ENCODE measurements at regions not wholly inside any gene's neighbourhood (a gene's known extent, or its start where the extent isn't known, plus 50 kb on each side); places are given as distances from the start of the nearest gene placed in this dataset.
"Not testable (repeated sequence)": the region's sequence is repeated elsewhere in the genome, so short reads cannot be mapped to it uniquely, and the experiment has no call there.

DNA sequence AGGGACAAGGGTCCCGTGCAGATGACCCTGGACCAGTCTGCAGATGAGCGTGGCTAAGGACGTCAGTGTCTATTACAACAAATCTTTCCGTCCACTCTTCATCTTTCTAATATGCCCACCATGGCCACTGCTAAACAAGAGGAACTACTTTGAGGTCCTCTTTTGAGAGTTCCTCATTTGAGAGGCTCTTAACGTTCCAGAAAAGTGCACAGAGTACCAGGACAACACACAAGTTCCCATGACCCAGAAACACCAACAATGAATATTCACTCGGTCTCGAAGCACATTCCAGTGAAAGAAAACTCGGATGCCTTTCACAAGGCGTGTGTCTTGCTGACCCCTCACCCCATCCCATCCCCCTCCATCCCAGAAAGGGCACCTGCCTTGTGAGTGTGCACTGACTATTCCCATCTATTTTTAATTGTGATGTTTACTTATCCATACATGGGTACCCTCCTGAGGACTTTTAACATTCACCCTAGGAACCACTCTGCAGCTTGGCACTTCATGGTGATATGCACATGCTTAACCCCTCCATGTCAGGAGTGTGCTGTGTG is 157.0 kb downstream of the SHANK2 start:
- no peak for DNase-seq

DNA sequence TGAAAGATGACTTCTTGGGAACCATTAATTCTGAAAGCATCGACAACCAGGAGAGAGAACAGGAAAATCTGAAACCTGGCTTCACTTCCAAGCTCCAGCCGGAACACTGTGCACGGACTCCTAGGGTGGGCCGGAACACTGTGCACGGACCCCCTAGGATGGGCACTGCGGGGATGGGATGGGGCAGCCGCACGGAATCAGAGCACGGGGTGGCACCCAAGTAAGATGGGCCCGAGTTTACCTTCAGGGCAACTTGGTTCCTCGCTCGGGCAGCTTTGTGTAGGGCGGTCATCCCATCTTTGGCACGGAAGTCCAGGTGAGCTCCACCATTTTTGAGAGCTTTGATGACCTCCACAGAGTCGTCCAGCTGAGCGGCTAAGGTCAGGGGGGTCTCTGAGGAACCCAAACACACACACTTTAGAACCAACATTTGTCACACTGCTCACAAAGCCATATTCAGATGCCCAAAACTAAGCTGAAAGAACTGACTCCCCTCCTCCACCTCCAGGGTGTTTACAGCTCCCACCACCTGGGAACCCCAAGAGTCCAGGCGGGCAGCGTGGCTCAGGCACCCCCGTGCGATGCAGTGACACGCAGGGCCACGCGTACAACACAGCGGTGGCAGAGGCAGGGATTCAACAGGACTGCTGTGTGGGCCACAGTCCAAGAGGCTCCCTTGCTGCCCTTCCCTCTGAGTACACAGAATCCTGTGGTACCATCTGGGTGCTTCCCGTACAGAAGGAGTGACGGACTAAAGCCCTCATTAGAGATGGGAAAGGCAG is 157.9 kb downstream of the SHANK2 start:
- DNase-seq: no peak

DNA sequence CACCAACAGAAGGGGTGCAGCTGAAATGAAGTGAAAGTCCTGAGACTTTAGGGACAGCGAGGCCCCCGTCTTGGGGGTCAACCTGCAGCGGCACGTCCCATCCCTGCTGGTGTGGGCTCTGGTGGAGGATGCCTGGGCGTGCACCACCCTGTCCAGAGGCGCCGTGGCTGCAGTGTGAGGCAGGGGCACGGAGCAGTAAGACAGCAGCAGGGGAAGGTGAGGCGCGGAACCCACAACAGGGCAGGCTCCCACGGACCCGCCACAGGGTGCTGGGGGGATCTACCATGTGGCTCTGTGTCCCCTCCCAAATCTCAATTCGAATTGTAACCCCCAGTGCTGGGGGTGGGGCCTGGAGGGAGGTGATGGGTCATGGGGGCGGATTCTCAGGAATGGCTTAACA is 158.6 kb downstream of the SHANK2 start:
- no peak for DNase-seq

DNA sequence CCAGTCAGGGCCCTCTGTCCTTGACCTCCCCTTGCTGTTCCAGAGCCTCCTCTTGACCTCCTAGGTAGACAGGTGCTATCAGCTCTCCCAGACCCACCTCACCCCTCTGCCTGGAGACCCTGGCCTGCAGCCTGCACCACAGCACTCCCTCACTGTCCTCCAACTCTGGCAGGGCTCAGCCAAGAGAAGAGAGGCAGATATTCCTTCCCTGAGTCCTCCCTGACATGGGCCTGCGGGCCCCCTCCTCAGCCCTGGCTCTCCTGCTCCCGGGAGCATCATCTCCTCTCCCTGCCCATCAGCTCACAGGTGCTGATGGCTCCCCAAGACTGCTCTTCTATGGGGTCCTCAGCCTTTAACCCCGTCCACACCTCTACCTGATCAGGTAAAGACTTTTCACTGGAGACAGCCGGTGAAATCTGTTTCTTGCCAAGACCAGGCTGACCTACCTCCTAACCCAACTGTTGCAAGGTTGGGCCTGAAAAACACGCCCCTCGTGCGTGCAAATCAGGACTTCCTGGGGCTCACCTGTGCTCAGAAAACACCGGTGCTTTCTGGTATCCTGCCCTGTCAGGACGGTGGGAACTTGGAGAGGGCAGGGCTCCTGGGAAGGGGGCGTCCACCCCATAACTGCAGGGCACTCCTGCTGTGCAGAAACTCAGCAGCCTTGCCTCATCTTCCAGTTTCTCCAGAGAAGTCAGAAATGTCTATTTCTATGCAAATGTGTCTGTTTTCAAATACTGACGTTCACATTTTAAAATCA is 160.7 kb downstream of the SHANK2 start:
- DNase-seq: no peak

DNA sequence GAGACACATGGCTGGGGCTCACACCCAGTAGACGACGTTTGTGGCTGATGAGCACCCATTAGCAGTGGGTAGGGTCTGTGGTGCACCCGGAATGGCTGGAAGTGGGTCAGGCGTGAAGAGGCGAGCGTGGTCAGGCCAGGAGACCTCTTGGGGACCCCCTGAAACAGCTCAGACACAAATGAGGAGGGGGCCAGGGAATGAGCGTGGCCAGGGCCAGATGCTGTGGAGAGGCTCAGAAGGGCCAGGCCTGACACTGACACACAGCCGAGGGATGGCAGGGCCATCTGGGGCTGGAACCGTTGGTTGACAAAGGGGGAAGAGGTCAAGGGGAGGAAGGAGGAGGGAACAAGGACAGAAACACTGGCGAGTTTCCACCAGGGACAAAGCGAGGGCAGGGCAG is 162.8 kb downstream of the SHANK2 start:
- no peak for DNase-seq

DNA sequence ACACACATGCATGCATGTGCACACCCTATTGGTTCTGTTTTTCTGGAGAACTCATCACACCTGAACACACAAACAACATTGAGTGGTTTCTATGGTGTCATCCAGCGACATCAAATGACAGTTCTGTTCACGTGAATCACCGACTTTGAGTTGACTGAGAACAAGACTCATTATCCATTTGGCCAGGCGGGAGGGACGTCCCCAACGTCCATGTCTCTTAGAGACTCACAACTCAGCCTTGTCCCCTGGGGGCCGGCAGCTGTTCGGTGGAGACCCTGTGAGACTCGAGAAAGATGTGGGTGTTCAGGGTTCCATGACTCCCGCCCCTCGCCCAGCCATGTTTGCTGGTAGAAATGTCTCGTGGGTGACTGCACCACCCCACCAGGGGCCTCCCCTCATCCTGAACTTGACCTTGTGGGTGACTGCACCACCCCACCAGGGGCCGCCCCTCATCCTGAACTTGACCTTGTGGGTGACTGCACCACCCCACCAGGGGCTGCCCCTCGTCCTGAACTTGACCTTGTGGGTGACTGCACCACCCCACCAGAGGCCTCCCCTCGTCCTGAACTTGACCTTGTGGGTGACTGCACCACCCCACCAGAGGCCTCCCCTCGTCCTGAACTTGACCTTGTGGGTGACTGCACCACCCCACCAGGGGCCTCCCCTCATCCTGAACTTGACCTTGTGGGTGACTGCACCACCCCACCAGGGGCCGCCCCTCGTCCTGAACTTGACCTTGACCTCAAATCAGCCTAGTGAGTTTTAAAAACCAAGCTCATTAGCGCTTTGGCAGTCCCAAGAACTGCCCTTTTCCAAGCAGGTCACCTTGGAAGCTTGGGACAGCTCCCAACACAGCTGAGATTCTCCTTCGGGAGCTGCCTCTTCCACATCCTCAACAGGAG is 163.8 kb downstream of the SHANK2 start:
- not testable (repeated sequence) for DNase-seq

DNA sequence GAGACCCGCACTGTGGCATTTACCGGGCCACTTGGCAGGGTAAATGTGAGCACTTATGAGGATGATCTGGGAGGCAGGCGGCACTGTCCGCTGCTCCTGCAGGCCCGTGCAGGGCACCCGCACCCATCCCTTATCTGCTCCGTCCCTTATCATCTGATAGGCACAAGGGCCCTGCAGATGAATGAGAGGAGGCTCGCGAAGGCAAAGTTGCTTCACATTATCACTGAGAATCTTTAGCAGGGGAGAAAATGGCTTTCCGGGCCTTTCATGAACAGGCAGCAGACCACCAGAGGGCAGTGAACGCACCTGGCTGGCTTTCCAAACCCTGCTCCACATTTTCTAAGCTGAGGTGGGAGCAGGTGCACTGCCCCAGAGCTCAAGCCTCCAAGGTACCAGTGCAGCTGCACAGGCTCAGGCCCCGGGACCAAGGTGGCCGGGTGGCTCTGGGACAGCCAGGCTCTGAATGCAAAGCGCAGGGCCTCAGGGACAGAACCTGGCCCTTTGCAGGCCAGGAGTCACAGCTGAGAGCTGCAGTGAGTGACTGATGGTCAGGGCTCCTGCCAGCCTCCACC is 165.6 kb downstream of the SHANK2 start:
- DNase-seq: peak; percentile 34

DNA sequence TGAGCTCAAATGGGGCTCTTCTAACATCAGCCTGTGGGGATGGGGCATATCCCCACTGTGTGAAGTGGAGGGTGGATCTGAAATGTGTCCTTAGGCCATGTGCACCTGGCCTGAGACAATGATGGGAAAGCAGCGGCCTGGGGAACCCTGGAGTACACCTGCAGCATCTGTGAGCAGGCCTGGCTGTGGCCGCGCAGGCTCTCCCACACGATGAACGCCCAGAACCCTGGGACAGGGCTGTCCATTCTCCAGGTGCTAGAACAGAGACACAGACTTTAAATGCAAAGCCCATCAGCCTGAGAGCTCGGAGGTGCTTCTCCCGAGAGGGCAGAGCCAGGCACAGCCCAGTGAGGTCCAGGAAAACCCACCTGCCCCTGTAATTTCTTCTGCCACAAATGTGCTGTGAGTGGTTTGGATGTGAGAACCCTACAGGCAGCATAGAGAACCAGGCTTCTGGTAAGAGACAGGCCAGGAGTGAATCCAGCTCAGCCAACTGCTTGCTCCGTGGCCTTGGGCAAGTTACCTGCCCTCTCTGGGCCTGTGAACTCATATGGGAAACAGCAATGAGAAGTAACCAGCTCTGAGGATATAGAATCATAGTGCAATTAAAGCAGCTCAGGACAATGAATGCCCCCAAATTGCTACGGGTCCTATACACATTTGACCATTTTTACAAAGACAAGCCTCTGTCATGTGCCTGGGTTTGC is 167.9 kb downstream of the SHANK2 start:
- no peak for DNase-seq

DNA sequence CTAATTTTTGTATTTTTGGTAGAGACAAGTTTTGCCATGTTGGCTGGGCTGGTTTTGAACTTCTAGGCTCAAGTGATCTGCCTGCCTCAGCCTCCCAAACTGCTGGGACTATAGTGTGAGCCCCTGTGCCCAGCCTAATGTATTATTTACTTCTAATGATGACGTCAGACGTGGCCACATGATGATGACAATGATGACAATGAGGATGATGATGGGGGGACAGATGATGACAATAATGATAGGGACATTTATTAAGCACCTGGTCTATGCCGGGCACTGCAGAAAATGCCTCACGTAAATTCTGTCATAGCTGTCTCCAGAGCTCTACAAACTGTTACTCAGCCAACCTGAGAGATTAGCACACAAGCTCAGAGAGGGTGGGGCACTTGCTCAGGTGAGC is 169.3 kb downstream of the SHANK2 start:
- no peak for DNase-seq

DNA sequence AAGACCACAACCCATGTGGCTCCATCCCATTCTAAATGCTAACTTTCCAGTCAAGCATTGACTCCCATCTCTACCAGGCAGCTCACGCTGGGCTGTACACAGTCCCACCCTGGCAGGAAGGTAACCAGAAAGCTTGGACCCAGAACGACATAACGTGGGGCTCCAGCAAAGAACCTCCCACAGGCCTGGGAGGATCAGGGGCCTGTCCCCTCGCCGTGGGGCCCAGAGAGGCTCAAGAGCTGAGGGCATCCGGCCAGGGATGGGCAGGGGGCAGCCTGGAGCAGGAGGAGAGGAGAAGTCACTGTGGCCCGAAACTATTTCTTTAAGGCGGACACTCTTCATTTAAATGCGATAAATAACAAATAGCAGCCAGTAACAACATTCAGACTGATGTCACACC is 169.9 kb downstream of the SHANK2 start:
- no peak for DNase-seq

DNA sequence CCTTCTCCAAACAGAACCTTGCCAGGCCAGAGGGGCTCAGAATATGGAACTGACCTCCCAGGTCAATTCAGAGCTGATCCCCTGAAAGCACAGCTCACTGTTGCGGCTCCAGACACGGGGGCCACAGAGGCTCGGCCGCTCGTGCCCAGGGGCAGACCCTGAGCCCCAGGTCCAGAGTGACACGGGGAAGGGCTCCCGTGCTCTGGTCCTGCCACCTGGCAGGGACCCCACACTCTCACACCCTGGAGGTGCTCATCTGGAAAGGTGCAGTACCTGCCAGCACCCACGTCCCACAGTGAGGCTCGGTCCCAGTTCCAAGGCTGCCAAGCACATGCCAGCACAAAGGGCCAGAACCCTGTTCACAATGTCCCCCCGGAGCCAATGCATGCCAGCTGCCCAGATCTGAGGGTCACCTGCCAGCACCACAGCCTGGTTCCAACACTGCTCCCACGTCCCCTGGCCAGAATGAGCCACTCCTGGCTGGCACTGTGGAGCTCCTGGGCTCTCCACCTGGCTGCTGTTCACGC is 170.6 kb downstream of the SHANK2 start:
- no peak for DNase-seq

DNA sequence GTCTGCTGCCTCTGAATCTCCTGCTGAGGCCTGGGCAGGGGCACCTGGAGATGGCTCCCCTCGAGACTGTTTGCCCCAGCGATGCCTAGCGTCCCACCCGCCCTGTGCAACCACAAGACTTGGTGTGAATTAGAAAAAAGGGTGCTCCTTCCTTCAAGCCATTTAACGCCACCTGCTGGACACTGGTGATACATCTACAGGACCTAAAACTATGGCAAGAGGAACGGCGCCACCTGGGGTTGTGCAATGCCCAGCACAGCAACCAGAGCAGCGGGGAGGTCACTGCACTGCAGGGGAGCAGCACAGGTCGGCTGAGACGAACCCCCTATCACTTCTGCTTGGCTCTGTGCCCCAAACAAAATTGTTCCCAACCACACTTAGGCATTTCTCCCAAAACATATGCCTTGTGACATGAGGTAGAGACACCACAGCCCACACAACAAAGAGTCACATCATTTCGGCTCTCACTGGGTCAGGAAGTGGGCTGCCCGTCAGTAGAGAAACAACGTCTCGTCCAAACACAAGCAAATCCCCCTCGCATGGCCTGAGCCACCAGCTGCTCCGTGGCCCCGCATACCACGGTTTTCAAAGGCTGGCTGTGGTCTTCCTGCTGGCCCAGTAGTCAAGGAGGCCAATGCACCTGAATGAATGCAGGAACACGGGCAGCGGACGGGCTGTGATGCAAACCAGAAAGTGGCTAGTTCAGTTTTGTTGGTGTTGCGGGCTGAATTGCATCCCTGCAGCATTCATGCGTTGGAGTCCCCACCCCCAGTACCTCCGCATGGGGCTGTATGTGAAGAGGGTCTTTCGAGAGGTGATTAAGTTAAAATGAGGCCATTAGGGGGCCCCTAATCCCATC is 171.9 kb downstream of the SHANK2 start:
- DNase-seq: peak; percentile 87

DNA sequence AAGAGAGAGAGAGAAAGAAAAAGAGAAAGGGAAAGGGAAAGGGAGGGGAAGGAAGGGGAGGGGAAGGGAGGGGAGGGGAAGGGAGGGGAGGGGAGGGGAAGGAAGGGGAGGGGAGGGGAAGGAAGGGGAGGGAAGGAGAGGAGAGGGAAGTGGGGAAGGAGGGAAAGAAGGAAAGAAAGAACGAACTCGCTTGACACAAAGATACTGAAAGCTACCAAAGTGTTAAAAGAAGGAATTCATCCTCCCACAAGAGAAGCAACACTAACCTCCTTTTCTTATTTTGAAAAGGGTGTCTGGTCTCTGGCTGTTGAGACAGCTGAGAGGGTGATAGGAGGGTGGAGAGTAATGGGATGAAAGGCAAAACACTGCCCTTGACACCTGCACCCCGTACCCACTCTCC is 172.6 kb downstream of the SHANK2 start:
- no peak for DNase-seq

DNA sequence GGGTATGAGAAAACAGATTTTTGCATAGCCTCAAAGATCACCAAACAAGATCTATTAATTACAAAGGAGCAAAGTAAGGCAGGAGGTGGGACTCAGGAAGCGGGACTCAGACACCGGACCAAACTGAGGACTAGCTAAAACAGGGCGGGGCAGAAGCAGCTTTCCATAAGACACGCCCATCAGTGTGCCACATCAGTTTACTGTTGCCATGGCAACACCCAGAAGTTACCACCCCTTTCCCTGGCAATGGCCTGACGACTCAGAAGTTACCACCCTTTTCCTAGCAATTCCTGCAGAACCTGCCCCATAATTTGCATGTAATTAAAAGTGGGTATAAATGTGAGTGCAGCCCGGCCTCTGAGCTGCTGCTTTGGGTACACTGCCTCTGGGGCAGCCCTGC is 173.9 kb downstream of the SHANK2 start:
- DNase-seq: no peak

DNA sequence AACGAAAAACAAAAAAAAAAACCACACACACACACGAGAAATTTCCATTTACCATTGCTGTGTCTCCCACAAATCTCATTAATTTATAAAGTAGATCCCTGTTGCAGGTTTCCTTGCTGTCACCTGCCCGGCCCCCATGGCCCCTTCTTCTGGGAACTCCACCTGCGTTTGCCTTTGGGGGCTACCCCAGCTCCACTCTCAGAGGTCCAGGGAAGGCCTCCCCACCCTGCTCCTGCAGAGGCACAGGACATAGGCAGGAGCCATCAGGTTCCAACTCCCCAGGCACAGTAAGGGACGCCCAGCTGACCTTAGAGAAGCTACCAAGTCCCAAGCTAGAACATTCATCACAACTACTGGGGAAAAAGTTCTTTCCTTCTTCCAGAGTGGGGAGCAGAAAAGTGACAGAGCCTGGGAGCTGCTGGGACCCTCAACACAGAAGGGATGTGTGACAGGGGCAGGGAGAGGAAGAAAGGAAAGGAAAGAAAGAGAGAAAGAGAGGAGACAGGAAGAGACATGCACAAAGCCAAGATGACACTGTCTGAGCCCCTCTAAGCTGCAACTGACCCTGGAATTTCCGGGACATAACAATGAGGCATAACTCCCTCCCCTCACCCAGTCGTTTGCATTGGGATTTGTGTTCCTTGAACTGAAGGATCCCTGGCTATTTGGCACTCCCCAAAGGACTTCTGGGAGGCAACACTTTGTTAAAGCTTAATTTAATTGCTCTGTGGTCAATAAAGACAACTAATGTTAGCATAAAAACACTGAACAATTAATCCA is 175.7 kb downstream of the SHANK2 start:
- DNase-seq: no peak

DNA sequence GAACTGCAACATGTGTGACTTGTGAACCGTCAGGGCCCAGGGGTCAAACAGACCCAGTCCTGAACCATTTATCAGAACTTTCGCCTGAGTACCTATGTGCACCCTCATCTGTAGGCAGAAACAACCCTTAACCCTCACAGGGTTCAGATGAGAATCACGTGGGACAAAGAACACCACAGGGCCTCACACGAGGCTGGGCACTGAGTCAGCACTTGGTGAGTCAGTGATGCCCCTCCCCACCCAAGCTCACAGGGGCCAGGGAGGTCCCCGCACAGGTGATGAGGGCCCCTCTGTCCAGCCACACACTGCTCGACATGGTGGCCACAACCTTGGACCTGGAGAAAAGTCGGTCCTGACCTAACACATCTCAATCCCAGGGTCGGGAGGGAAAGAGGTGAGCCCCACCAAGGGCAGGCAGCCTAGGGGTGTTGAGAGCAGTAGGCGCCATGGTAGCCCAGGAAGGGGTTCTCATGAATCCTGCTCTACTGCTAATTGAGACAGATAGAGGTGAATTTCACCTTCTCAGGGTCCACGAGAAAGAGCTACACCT is 176.4 kb downstream of the SHANK2 start:
- DNase-seq: no peak

DNA sequence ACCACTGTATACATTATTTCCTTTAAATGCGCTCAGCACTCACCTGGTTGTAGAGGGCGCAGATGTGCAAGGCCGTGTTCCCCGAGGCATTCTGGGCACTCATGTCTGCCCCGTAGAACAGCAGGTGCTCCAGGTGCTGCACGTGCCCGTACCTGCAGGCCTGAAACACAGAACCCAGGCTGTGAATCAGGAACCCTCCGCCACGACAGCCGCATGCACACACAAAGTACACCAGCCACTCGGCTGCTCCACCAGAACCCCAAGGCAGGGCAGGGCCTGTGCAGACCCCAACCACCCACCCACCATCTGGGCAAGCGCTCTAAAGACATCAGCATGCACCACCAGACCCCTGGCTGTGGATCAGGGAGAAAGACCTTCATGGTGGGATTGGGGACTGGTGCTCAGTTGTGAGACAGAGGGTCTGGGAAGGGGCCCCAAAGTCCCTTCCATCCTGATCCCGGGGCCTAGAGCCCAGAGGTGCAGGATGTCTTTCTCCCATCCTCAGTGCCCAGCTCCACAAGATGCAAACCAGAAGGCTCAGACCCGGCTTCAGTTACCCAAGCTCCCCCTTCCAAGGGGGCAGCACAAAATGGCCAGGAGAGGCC is 177.2 kb downstream of the SHANK2 start:
- DNase-seq: no peak

DNA sequence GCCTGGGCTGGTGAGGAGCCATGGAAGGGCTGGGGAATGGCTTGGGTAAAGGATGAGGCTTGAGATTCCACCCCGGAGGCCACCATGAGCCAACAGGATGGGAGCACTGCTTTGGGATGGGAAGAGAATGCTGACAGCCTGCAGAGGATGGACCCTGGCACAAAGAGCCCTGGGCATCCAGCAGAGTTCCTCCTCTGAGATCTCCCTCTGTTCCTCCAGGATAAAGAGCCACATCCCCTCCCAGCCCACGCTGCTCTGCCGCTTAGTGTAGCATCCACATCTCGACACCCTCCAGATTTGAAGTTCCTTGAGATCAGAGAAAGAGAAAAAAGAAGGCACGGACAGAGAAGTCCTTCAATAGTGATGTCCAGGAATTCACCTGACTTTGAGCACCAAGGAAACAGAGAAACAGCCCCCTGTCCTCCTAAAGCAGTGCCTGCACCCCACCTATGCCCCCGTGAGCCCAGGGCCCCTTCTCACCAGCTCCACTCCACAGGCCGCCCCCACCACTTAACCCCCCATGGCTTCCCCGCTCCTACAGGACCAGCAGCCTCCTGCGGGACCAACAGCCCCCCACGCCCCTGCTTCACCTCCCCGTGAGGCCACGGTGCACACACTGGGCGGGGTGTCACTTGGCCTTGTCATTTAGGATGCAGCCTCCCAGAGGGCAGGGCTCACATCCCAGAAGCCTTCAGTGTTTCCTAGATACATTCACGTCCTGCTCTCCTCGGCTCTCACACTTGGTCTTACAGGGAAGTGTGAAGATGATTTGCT is 180.5 kb downstream of the SHANK2 start:
- no peak for DNase-seq
